K562 (cell line): ENCODE measurements at regions not wholly inside any gene's neighbourhood (a gene's known extent, or its start where the extent isn't known, plus 50 kb on each side); places are given as distances from the start of the nearest gene placed in this dataset.

Experiments used
- ATAC-seq: fragments of 200-7000 bp; cut with Tn5 transposase; 3 replicates; pipeline ENCODE4 v1.9.1; 2020; ENCODE audit warnings: moderate library complexity
- BruUV-seq: library from RNA; stranded (reverse); fragments of 400-500 nt; replicated peaks from 2 replicates; lab custom pipeline; 2021; lab: Mats Ljungman, UMichigan
- CTCF ChIA-PET: fragments of 300-600 bp; formaldehyde crosslinking; extraction: SDS; loops from one replicate; lab custom pipeline; 2021; ENCODE audit warnings: low intra/inter-chr PET ratio; lab: Yijun Ruan, JAX
- POLR2A ChIA-PET: fragments of 300-600, 350-650 bp; sonication (Branson Sonifier 250); formaldehyde crosslinking; extraction: SDS; loops from one replicate; lab custom pipeline; 2021; ENCODE audit warnings: antibody characterized with exemption, inconsistent platforms; lab: Yijun Ruan, JAX
- DNase-seq, 4 experiments: peaks; one replicate each; pipeline versions ENCODE4 v3.0.0 to v3.0.0-alpha.2; 2011 to 2018; ENCODE audit warnings: low spot score in 3 of 4, mixed read lengths in 3 of 4; ENCODE audit errors: extremely low read depth in 1 of 4
- FAIRE-seq: peaks from 2 replicates; lab custom pipeline; 2011; peaks lifted over from hg19 to GRCh38; lab: Jason Lieb, UNC
- H2AFZ ChIP-seq: 2 replicates; pipeline ENCODE4 v1.6.0; 2011; ENCODE audit warnings: low read depth, low read length, control low read depth, inconsistent platforms
- H3K27ac ChIP-seq: fragments of 200-600 bp; 3 replicates; pipeline ENCODE4 v1.8.0; 2011; ENCODE audit warnings: low read depth, mild to moderate bottlenecking, control low read depth, inconsistent platforms, low read length, moderate library complexity, mixed read lengths; ENCODE audit errors: extremely low read depth
- H3K27me3 ChIP-seq, 2 experiments: fragments of 300-600 bp in 1 of 2; 2 replicates in 1 of 2; 3 replicates in 1 of 2; pipeline versions ENCODE4 v1.6.0 to v1.8.0; 2011; ENCODE audit warnings: inconsistent platforms in 2 of 2, low read length in 2 of 2, mild to moderate bottlenecking in 1 of 2, mixed read lengths in 1 of 2, moderate library complexity in 1 of 2; ENCODE audit not compliant: control insufficient read depth in 2 of 2, insufficient read depth in 2 of 2
- H3K36me3 ChIP-seq: fragments of 300-600 bp; 3 replicates; pipeline ENCODE4 v1.8.0; 2011; ENCODE audit warnings: mild to moderate bottlenecking, low read length, inconsistent platforms; ENCODE audit not compliant: control insufficient read depth, insufficient read depth
- H3K4me1 ChIP-seq, 2 experiments: fragments of 200-600 bp in 1 of 2; replicated peaks in 1 of 2; 2 replicates in 1 of 2; 3 replicates in 1 of 2; pipeline versions ENCODE4 v1.5.1 to v1.8.0; 2011; ENCODE audit warnings: inconsistent platforms in 2 of 2, low read length in 2 of 2, mild to moderate bottlenecking in 1 of 2, mixed read lengths in 1 of 2, moderate library complexity in 1 of 2; ENCODE audit not compliant: control insufficient read depth in 2 of 2, insufficient read depth in 2 of 2
- H3K4me2 ChIP-seq: 2 replicates; pipeline ENCODE4 v1.6.1; 2011; ENCODE audit warnings: low read length, control low read depth, inconsistent platforms, mixed read lengths; ENCODE audit not compliant: insufficient read depth
- H3K4me3 ChIP-seq: fragments of 200-600 bp; sonication (generic), shearing (Covaris generic); 2 replicates; pipeline ENCODE4 v1.5.1; 2016; ENCODE audit warnings: control low read depth, inconsistent platforms
- H3K79me2 ChIP-seq: fragments of 200-600 bp; 3 replicates; pipeline ENCODE4 v1.8.0; 2011; ENCODE audit warnings: low read length, inconsistent platforms; ENCODE audit not compliant: control insufficient read depth, insufficient read depth
- H3K9ac ChIP-seq, 2 experiments: 2 replicates each; pipeline versions ENCODE4 v1.6.0 to v1.6.1; 2011; ENCODE audit warnings: low read depth in 2 of 2, low read length in 2 of 2, control low read depth in 1 of 2, inconsistent platforms in 1 of 2, mild to moderate bottlenecking in 1 of 2, mixed read lengths in 1 of 2; ENCODE audit not compliant: insufficient read depth in 1 of 2
- H3K9me1 ChIP-seq: one replicate; pipeline ENCODE4 v1.6.0; 2011; ENCODE audit warnings: inconsistent platforms, mild to moderate bottlenecking, low read length, moderate library complexity; ENCODE audit not compliant: control insufficient read depth, insufficient read depth
- H3K9me3 ChIP-seq: replicated peaks from 2 replicates; pipeline ENCODE4 v1.5.1; 2011; ENCODE audit warnings: low read depth, low read length, inconsistent platforms; ENCODE audit not compliant: control insufficient read depth, insufficient read depth
- H4K20me1 ChIP-seq: replicated peaks from 2 replicates; pipeline ENCODE4 v1.6.1; 2011; ENCODE audit warnings: low read length, inconsistent platforms, mixed read lengths; ENCODE audit not compliant: control insufficient read depth, insufficient read depth
- FOXA3 ChIP-seq, 2 experiments: fragments of 450-650 bp in 1 of 2; sonication (generic) in 1 of 2; formaldehyde crosslinking; IDR thresholded peaks in 1 of 2; conservative IDR thresholded peaks in 1 of 2; 2 replicates each; pipeline versions ENCODE4 v1.4.0 to v1.8.0; 2020 to 2022; ENCODE audit warnings: mild to moderate bottlenecking in 2 of 2, missing genetic modification reagents in 1 of 2
- GABPA ChIP-seq: fragments of 200-800 bp; sonication (Bioruptor generic); conservative IDR thresholded peaks from 2 replicates; pipeline ENCODE4 v1.6.1; 2016; ENCODE audit warnings: low read depth, missing genetic modification characterization, missing compliant biosample characterization
- GATA2 ChIP-seq: sonication (generic); formaldehyde crosslinking; IDR thresholded peaks from 2 replicates; pipeline ENCODE4 v1.4.0; 2020; ENCODE audit warnings: mild to moderate bottlenecking, missing genetic modification reagents
- GATAD2B ChIP-seq: fragments of 450-650 bp; IDR thresholded peaks from 2 replicates; pipeline ENCODE4 v1.6.1; 2017; ENCODE audit warnings: mild to moderate bottlenecking, borderline replicate concordance
- HNRNPL ChIP-seq: fragments of 200-400 bp; formaldehyde crosslinking; IDR thresholded peaks from 2 replicates; pipeline ENCODE4 v1.6.1; 2017; ENCODE audit warnings: low read depth, mild to moderate bottlenecking, low read length
- NFYB ChIP-seq: IDR thresholded peaks from 2 replicates; pipeline ENCODE4 v1.6.1; 2011; ENCODE audit warnings: mild to moderate bottlenecking, moderate library complexity; ENCODE audit not compliant: insufficient read length; ENCODE audit errors: extremely low read depth
- RAD21 ChIP-seq, 2 experiments: fragments of 250-450 bp in 1 of 2; fragments of 450-650 bp in 1 of 2; sonication (Bioruptor Pico) in 1 of 2; formaldehyde crosslinking in 1 of 2; IDR thresholded peaks in 1 of 2; conservative IDR thresholded peaks in 1 of 2; 2 replicates each; pipeline versions ENCODE4 v1.4.0 to v1.8.0; 2020 to 2022; ENCODE audit warnings: mild to moderate bottlenecking in 2 of 2, moderate library complexity in 1 of 2
- SMAD3 ChIP-seq: fragments of 450-650 bp; formaldehyde crosslinking; conservative IDR thresholded peaks from 2 replicates; pipeline ENCODE4 v1.4.0; 2020; ENCODE audit warnings: mild to moderate bottlenecking
- SP2 ChIP-seq: IDR thresholded peaks from 2 replicates; pipeline ENCODE4 v1.6.1; 2011; ENCODE audit warnings: mild to moderate bottlenecking, low read depth, low read length, moderate library complexity; ENCODE audit not compliant: poor library complexity, severe bottlenecking; ENCODE audit errors: extremely low read depth
- STAG1 ChIP-seq: sonication (generic); formaldehyde crosslinking; IDR thresholded peaks from 2 replicates; pipeline ENCODE4 v1.5.0; 2020; ENCODE audit warnings: missing genetic modification reagents, borderline replicate concordance
- TCF15 ChIP-seq: fragments of 250-450 bp; sonication (Bioruptor Pico); IDR thresholded peaks from 2 replicates; pipeline ENCODE4 v1.8.0; 2022; ENCODE audit warnings: moderate library complexity, mild to moderate bottlenecking, inconsistent platforms
- YY1 ChIP-seq, 3 experiments: IDR thresholded peaks; 2 replicates each; pipeline ENCODE4 v1.6.1; 2011; ENCODE audit warnings: low read length in 2 of 3, mild to moderate bottlenecking in 2 of 3, moderate library complexity in 2 of 3, borderline replicate concordance in 1 of 3, control low read depth in 1 of 3, low read depth in 1 of 3; ENCODE audit not compliant: insufficient read depth in 3 of 3, insufficient replicate concordance in 2 of 3, control insufficient read depth in 1 of 3, insufficient read length in 1 of 3; ENCODE audit errors: extremely low read depth in 1 of 3
- ZNF274 ChIP-seq: IDR thresholded peaks from 2 replicates; pipeline ENCODE4 v1.6.1; 2011; ENCODE audit warnings: low read depth, mild to moderate bottlenecking, low read length, moderate library complexity, borderline replicate concordance
- ZNF41 ChIP-seq: fragments of 250-450 bp; sonication (Bioruptor Pico); conservative IDR thresholded peaks from 2 replicates; pipeline ENCODE4 v1.4.0; 2020; ENCODE audit warnings: mild to moderate bottlenecking
- ZNF586 ChIP-seq: fragments of 450-650 bp; formaldehyde crosslinking; conservative IDR thresholded peaks from 2 replicates; pipeline ENCODE4 v1.4.0; 2020; ENCODE audit warnings: mild to moderate bottlenecking, moderate library complexity
- ZNF589 ChIP-seq: fragments of 200-800 bp; sonication (Bioruptor generic); IDR thresholded peaks from 2 replicates; pipeline ENCODE4 v1.6.1; 2016; ENCODE audit warnings: low read depth, missing genetic modification characterization, missing compliant biosample characterization
- WGBS: fragments of 100-300 bp; shearing (Covaris generic); methylation state at CpG from one replicate; pipeline ENCODE4 v1.1.6; 2016; ENCODE audit warnings: low coverage, mixed read lengths; ENCODE audit not compliant: insufficient coverage; ENCODE audit errors: missing lambda C conversion rate; 5-methylcytosine and 5-hydroxymethylcytosine counted together
- in situ Hi-C: fragments of 300-500 bp; cut with MboI; formaldehyde crosslinking; loops from 4 replicates; pipeline ENCODE4 v1.15.0; 2018; ENCODE audit warnings: inconsistent platforms, mixed read lengths
- intact Hi-C: fragments of 100-400 bp; cut with micrococcal nuclease; formaldehyde crosslinking; loops from 2 replicates; pipeline ENCODE4 v1.14.2; 2022

GRCh38 chr2:66343259-66343658, 91.7 kb upstream of the MEIS1 start:
- ChIA-PET CTCF (no interaction called here), POLR2A (no interaction called here)
- Histone ChIP-seq H3K27me3 (no peaks in the 10 kb centered on the region), H3K36me3 (no peaks in the 10 kb centered on the region), H3K4me2 (no peak overlapping the region), H3K27ac (no peak overlapping the region), H3K4me1 (no peaks in the 10 kb centered on the region), H3K9me1 (no peaks in the 10 kb centered on the region), H3K4me3 (no peak overlapping the region), H3K9me3 (no peaks in the 10 kb centered on the region), H3K79me2 (no peaks in the 10 kb centered on the region), H4K20me1 (no peaks in the 10 kb centered on the region), H3K9ac (no peak overlapping the region), H2AFZ (no peak overlapping the region)
- ATAC-seq (no peak), FAIRE-seq (no peak), DNase-seq (no peak)
- BruUV-seq = no TSS peak
- 0% methylated on average over 1 of the region's 1 CpG for WGBS
- no peak for TF ChIP-seq NFYB
- no peak for TF ChIP-seq ZNF586 (CRISPR knock-in tag)
- no peak for TF ChIP-seq GATAD2B
- no peak for TF ChIP-seq SP2
- TF ChIP-seq GABPA (tag) = no peak
- TF ChIP-seq TCF15 (CRISPR knock-in tag) = no peak
- no peak for TF ChIP-seq SMAD3
- intact Hi-C loops (no loop called here), in situ Hi-C loops (no loop called here)

GRCh38 chr2:66340521-66340920, 94.4 kb upstream of the MEIS1 start:
- H3K4me3 ChIP-seq = no peak overlapping the region
- TF ChIP-seq HNRNPL (no peak), RAD21 (CRISPR knock-in tag; conservative IDR thresholded peaks at IDR 0.05 in 1 of 2, IDR thresholded peaks at IDR 0.05 in 1 of 2) (no peak), STAG1 (no peak), ZNF589 (CRISPR knock-in tag) (no peak), FOXA3 (CRISPR knock-in tag; conservative IDR thresholded peaks at IDR 0.05 in 1 of 2, IDR thresholded peaks at IDR 0.05 in 1 of 2) (no peak), ZNF274 (no peak), SP2 (no peak), ZNF41 (CRISPR knock-in tag) (no peak), YY1 (IDR thresholded peaks at IDR 0.05; ENCODE audit: borderline replicate concordance in 1 of 3, control insufficient read depth in 1 of 3, extremely low read depth in 1 of 3, insufficient read depth in 3 of 3, insufficient read length in 1 of 3, insufficient replicate concordance in 2 of 3, low read depth in 1 of 3, low read length in 2 of 3) (no peak), GATA2 (CRISPR knock-in tag) (no peak)

More at GRCh38 chr2:66340521-66340920, 94.4 kb upstream of the MEIS1 start:
- in situ Hi-C loops = no loop called here
- POLR2A ChIA-PET = no interaction called here
- H3K27me3 ChIP-seq = no peaks in the 10 kb centered on the region
- WGBS = 1% methylated on average over 5 of the region's 5 CpGs
- H3K9ac ChIP-seq = no peak overlapping the region
- H3K27ac ChIP-seq = no peak overlapping the region
- CTCF ChIA-PET = no interaction called here
- H3K9me3 ChIP-seq = no peaks in the 10 kb centered on the region
- no peaks in the 10 kb centered on the region for H3K9me1 ChIP-seq
- ATAC-seq (no peak), FAIRE-seq (no peak), DNase-seq (no peak)
- H3K79me2 ChIP-seq = no peaks in the 10 kb centered on the region
- no peak overlapping the region for H3K4me2 ChIP-seq
- H2AFZ ChIP-seq = no peak overlapping the region
- intact Hi-C loops = no loop called here
- H4K20me1 ChIP-seq = no peaks in the 10 kb centered on the region
- no TSS peak for BruUV-seq
- H3K36me3 ChIP-seq = no peaks in the 10 kb centered on the region
- H3K4me1 ChIP-seq = no peaks in the 10 kb centered on the region
